ENCODE measurements at regions not wholly inside any gene's neighbourhood (a gene's known extent, or its start where the extent isn't known, plus 50 kb on each side); places are given as distances from the start of the nearest gene placed in this dataset.

- no peak for TF ChIP-seq EZH2 (optimal IDR thresholded peaks at IDR 0.05; ENCODE audit: low read depth, low read length)
- TF ChIP-seq CTCF (IDR thresholded peaks at IDR 0.05; ENCODE audit: low read length): no peak
- TF ChIP-seq EZH2phosphoT487 (IDR thresholded peaks at IDR 0.05; ENCODE audit: low read length): no peak
Observed at GRCh38 chr22:47994045-47994444, 1231.6 kb downstream of the TBC1D22A start.

All from MM.1S (cell line).